NCI-H345 (cell line): ENCODE measurements at regions not wholly inside any gene's neighbourhood (a gene's known extent, or its start where the extent isn't known, plus 50 kb on each side); places are given as distances from the start of the nearest gene placed in this dataset.
"Not testable (repeated sequence)": the region's sequence is repeated elsewhere in the genome, so short reads cannot be mapped to it uniquely, and the experiment has no call there.

Experiments
- DNase-seq: peaks from one replicate; lab custom pipeline; 2025; lab: John Stamatoyannopoulos, UW

DNA sequence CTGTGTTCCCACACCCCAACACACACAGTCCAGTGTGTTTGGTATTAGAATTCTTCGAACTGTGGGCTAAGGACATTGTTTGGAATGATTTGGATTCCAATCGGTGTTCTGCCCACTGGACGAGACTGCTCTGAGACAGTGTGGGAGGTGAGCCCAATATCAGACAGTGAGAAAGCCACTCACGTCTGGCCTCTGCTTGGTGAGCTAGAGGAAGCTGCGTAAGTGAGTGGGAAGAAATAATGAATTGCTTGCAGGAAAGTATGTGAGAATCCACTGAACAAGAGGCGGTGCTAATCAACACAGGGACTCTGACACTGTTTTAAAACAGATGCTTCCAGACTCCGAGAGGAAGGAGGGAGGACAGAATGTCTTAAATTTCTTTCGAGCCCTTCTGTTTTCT lies 675.0 kb upstream of the ANKRD30A start:
- no peak for DNase-seq

DNA sequence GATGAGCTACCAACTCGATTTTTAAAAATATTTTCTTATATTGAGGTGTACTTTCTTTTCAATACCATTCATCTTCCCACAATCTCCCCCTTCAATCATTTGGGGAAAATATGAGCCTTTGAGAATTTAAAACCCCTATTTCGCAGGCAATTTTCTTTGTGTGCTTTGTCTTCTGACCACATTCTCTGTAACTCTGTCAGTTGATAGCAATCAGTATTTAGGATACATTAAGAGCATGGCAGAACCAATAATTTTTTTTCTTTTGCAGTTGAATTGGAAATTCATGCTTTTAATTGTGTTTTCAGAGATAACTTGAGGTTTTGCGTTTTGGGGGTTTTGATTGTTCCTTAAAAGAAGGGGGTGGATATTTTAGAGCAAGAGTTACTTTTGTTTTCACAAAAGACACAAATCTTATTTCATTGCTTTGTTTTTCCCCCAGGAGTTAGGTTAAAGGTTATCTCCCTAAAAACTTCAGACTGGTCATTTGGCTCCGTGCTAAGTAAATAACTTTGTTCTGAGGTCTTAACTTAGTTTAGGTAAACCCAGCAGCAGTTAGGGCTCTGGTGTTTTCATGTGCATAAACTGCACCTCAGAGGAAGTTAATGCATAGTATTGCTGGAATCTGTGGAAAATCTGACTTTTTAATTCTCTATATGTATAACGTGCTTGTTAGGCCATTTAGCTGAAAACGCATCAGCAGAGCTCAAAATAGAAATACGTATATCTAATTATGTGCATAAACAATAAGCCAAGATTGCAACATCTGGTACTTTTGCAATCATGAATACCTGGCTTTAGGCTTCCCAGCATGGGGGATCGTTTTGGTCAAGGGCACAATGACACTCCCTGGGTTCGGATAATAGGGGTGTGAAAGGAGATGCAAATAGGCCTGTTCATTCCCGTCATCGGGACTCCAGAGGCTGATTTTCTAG lies 676.4 kb upstream of the ANKRD30A start:
- DNase-seq, result peak; percentile 21

DNA sequence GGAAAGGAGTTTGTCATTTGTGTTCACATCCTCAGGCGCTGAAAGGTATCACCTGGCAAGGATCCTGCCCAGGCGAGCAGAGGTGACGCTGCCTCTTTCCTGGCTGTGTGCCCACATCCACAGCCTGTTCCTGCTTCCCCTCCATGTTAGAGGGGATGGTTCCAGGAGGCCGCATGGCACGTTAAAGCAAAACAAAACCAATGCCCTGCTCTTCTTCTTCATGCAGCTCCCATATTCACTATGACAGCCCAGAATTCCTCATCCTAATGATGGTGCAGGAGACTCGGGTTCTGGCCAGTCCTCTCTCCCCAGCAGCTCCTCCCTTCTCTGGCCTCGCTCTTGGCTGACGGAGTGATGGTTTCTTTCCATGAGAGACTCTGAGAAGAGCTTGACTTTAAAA lies 678.5 kb upstream of the ANKRD30A start:
- peak; percentile 73 for DNase-seq

DNA sequence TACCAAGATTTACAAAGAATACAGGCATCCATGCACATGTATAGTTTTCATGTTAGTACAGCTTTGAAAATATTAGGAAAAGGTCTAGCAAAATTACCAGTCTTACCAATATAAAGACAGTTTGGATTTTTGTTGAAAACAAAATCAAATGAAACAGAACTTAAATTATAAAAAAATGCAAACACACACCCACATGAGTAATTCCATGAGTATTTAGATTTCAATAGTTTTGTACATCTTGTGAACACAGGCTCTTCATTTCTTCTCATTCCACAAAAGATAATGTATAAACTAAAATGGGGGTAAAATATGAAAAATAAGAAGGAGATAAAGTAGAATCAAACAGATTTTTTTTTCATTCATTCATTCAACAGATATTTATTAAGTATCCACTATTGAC lies 682.2 kb upstream of the ANKRD30A start:
- DNase-seq, result no peak

DNA sequence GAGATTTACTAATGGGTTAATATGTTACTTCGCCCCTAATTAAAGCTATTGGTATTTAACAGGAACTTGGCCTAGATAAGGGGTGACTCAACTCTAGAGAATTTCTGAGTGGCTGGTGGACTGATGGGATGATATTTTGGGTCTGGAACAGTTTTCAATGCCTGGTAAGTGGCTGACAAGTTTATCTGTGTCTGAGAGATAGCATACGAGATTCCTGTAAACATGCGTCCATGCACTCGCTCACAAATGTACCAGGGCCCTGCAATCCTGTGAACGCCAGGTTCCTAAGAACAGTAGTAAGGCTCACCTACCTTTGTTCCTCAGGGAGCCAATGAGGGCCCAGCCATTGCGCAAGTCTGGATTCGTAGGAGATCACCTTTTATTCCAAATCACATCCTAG lies 683.8 kb upstream of the ANKRD30A start:
- no peak for DNase-seq

DNA sequence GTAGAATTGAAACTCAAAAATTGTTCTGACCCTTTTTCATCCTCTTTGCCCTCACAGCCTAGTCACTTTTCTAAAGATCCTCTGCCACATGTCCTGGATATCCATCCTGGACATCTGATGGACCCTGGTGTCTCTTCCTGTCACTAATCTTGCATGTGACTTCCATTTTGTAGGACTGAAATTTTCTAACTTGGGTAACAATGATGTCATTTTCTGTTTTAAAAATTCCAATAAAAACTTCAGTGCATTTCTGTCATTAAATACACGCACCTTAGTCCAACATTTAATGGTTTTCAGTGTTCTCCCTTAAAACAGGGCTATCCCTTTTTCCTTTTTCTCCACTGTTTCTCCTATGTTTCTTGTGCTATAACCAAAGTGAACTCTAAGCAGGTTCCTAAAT lies 684.9 kb upstream of the ANKRD30A start:
- DNase-seq, result no peak

DNA sequence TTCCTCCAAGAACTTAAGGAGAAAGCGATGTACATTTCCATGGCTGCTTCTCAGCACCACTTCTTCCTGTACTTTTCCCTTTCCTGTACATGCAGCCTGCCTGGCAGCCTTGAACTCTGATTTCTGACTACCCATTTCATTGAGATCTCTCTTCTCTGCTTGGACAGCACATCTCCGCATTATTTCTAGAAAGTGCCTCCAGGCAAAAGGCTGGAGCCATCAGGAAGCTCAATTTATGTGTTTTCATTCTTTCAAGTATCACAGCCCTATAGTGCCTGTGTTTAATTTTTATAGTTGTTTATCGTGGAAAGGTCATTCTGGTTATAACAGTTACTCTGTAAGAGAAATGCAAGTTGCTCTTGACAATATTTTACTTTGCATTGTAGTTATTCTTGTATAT lies 688.0 kb upstream of the ANKRD30A start:
- no peak for DNase-seq

DNA sequence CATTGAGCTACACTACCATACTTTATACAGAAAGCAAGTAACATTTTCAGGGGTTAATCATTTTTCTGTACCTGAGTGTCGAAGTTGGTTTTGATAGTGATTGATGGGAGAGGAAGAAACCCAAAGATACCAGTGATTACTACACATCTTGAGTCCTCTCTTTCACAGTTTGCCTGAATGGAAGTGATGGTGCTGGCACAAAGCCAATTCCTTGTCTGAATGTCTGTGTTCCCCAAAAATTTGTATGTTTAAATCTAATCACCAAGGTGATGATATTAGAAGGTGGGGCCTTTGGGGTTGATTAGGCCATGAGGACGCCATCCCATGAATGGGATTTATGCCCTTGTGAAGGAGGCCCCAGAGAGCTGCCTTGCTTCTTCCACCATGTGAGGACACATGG lies 696.9 kb upstream of the ANKRD30A start:
- no peak for DNase-seq

DNA sequence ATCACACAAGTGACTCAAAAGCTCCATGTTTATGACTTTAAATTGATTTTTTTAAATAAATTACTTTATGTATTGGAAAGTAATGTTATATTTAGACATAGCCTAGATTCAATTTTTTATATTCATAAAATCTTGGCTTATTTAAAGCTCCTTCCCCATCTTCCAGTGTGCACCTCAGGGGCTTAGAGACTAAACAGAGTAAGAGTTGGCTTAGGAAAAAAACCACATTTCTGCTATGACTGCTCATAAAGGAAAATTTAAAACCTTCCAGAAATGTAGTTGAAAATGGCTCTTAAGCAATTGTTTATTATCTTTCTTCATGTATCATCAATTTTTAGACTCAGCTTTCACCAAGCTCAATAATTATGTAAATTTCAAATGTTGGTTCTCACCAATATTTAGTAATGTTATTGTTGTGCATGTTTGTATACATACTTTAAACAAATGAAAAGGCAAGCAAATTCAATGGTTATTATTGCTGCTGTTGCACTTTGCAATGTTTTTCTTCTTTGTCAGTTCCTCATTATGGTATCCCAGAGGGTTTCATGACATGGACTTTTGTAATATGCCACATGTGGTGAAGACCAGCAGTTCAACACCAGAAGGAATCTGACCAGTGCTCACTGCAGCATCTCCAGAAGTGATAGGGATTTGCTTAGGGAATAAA lies 700.1 kb upstream of the ANKRD30A start:
- DNase-seq, result no peak

DNA sequence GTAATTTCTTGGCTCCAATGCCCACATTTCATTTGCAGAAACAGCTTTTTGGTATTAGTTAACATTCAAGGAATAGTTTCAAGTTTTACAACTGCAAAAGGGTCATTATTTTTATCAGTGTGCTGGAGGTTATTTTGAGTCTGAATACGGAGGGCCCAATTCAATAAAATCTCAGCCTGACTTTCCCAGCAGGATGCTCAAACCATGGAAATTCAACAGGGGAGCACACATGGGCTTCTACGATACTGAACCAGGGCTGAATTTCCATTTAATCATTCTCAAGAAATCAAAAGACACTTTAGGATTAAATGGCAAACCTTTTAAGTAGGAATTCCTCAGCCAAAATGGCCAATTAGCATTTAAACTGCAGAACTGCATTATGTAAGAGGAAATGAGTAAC lies 700.9 kb upstream of the ANKRD30A start:
- no peak for DNase-seq

DNA sequence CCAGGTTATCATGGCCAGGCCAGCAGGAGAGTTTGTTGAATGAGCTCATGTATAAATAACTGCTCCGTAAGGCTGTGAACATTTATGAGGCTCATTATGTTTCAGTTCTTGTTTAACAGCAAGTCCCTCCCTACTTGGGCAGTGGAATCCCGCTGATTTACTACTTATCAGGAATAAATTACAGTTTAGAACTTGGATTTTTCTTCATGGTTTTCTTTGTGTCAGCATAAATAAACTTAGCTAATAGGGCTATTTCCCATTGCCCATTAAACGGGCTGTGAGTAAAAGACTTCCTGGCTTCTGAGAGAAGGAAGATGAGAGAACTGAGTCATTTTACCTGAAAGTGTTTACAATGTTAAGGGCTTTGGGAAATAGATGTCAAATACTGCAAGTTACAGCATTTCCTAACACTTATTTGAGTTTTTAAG lies 701.6 kb upstream of the ANKRD30A start:
- no peak for DNase-seq

DNA sequence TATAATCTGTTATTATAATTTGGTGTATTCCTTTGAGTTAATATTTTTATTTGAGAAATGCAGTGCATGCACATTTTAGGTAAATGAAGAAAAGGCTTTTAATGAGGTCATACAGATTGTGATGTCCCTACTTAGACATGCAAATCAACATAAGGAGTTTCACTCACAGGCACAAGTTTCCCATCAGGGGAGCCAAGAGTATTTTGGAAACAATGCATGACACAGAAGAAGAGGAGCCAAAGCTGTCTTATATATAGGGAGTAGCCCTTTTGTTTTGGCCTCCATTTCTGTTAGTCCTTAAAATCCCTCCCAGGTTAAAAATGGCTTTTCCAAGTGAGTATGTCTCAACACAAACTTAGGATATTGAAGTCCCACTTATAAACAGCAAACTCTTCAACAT lies 703.4 kb upstream of the ANKRD30A start:
- DNase-seq, result no peak

DNA sequence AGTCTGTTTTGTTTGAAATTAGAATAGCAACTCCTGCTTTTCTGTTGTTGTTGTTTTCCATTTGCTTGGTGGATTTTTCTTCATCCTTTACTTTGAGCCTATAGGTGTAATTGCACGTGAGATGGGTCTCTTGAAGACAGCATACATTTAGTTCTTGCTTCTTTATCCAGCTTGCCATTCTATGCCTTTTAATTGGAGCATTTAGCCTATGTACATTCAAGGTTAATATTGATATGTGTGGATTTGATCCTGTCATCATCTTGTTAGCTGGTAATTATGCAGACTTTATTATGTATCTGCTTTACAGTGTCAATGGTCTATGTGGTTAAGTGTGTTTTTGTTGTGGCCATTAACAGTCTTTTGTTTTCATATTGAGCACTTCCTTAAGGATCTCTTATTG lies 708.9 kb upstream of the ANKRD30A start:
- no peak for DNase-seq

DNA sequence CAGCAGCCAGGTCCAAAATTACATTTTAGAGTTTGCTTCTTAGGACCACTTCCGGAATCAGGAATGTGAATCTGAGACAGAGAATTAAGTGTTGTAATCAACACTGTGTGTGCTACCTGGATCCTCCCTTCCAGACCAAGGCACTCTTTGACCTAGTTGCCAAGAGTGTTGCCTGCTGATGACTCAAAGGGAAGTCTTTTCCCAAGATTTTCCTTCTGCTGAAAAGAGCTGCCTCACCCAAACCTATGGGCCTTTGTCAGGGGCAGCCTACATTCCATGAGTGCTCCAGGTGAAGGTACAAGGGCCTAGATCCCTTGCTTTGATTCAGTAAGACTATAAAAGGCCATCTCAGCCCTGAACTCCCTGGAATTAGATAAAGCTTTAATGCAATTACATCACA lies 712.5 kb upstream of the ANKRD30A start:
- DNase-seq, result no peak

DNA sequence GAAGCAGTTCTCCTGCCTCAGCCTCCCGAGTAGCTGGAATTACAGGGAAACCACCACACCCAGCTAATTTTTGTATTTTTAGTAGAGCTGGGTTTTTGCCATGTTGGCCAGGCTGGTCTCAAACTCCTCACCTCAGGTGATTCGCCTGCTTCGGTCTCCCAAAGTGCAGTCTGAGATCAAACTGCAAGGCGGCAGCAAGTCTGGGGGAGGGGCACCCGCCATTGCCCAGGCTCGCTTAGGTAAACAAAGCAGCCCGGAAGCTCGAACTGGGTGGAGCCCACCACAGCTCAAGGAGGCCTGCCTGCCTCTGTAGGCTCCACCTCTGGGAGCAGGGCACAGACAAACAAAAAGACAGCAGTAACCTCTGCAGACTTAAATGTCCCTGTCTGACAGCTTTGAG lies 725.2 kb upstream of the ANKRD30A start:
- not testable (repeated sequence) for DNase-seq

DNA sequence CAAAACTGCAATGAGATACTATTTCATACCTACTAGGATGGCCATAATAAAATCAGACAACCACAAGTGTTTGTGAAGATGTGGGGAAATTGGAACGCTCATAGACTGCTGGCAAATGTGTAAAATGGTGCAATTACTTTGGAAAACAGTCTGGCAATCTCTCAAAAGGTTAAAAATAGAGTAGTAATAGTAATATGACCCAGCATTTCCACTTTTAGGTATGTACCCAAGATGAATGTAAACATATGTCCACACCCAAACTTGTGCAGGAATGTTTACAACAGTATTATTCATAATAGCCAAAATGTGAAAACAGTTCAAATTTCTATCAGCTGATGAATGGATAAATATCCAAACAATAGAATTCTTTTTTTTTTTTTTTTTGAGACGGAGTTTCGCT lies 731.6 kb upstream of the ANKRD30A start:
- no peak for DNase-seq

DNA sequence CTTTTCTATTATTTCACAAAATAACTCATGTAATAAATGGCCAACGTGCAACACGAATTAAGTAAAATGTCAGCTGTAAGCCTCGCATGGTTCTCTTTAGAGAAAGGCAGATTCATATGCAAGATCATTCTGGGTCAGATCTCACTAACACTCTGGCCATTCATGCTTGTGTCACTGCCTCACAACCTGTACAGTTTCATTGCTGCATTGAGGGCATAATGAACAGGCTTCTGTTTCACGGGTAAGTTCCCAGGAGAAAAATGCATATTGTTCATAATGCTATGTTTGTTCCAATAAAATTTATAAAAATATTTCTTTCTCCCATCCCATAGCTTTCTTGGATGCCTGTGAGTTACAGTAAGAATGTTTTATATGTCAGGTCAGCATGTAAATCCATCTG lies 734.0 kb upstream of the ANKRD30A start:
- DNase-seq, result no peak

DNA sequence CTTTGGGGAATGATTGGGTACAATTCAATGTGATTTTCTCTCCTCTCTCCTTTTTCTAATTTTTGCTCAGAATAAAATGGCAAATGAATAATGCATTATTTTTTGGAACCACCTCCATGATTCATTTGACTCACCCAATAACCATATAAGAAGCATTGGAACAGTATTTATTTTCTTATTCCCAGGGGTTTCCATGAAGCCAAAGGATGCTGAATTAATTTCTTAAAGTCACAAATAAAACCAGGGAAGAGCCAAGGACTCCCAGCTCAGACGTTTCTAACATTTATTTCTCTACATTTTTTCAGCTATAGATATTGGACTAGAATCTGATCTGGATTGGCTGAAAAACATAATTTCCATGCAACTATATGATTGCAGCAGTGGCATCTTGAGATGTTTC lies 735.2 kb upstream of the ANKRD30A start:
- DNase-seq, result no peak

DNA sequence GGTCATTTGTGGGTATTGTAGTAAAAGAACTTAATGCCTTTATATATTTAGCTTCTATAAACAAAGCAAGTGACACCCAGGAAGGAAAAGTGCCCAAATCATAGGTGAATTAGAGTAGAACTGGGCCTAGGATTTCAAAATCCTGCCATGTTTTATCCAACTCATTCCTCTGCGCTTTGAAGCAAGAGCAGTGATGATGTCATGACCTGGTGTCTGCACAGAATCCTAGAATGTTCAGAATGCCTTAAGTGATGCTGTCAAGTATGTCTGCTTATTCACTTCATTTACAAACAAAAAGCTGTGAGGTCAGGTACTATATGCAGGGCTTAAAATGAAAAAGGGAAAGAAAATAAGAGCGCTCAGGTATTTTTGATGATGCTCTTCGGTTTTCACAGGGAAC lies 737.2 kb upstream of the ANKRD30A start:
- no peak for DNase-seq

DNA sequence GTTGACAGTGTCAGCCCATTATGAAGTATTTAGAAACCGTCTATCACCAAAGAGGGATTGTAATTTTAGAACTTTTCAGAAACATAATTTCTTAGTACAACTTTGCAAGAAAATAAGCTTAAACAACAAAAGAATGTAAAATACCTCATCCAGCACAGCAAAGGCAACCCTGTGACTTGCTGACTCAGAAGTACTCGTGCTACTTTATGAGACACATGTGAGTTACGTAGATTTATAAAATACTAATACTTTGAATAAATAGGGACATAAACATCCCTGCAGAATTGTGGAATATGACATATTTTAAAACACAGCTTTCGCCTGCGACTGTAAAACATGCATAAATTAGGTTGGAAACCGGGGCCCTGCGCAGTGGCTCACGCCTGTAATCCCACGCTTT lies 739.7 kb upstream of the ANKRD30A start:
- no peak for DNase-seq

DNA sequence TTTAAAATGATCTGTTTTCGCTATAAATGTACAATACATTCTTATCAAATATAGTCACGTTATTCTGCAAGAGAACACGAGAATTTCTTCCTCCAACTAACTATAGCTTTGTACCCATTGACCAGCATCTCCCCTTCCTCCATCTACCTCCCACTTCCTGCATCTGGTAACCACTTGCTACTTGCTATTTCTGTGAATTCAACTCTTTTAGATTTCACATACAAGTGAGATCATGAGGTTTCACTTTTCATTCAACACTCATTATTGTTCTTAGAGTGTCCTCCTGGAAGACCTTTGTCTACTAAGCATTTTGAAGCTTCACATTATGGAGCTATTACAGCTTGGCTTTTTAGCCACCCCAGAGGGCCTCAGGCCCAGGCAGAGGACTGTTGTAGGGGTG lies 741.3 kb upstream of the FZD8 start:
- DNase-seq, result no peak

DNA sequence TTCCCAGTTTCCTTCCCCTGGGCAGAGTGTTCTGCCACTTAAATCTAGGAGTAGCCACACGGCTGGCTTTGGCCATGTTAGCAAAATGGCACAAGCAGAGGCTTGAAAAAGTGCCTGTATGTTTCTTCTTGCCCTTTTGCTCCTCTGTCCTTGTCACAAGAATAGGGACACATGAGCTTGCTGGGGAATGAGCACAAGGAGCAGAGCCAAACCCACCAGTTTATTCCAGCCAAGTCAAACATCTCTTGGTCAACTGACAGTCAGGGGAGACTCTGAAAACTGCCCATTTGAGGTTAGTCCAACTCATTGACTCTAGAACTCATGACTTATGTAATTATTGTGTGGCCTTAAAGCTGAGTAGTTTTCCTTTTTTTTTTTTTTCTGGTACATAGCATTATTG lies 739.7 kb upstream of the FZD8 start:
- DNase-seq, result no peak

DNA sequence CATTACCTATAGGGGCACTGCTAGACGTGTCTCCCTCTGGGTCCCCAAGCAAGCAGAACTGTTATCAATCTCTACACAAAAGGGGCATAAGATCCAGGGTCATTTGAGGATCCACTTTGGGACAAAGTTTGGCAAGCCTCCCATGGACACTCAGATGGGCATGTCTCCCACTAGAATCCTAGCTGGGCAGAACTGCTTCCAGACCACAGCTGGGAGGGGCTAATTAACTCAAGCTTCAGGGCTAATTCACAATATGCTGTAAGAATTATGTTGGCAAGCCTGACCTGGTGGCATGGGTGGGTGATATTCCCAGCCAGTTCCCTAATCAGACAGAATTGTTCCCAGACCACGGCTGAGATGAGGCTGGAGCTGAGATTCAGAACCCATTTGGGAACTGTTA lies 738.4 kb upstream of the FZD8 start:
- no peak for DNase-seq

DNA sequence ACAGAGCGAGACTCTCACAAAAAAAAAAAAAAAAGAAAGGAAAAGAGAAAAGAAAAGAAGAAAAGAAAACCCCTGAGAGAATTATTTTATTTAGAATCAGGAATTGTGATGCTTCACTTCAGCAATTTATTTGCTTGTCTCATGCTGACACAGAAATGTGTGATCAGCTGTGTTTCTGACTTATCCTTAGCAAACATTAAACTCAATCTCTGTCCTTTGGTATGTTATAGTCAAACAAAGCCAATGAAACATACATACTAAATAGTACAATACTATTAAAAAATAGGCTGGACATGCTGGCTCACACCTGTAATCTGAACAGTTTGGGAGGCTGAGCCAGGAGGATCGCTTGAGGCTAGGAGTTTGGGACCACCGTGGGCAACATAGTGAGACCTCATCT lies 733.0 kb upstream of the FZD8 start:
- no peak for DNase-seq
